ENCODE measurements at regions not wholly inside any gene's neighbourhood (a gene's known extent, or its start where the extent isn't known, plus 50 kb on each side); places are given as distances from the start of the nearest gene placed in this dataset.

DNA sequence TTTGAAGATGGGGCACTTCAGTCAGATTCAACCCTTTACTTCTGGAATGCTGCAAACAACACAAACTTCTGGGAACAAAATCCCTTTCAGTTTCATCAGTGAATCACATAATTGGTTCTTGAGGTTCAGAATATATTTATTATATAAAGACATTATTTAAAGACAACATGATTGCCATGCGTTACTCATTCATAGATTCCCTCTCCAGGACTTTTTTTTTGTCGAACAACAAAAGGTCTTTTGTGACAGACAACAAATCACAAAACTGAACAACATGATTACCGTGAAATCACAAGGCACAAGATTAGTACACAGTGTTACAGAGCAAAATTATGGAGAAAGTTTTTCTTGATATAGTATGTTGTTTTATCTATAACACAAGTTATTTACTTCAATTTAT lies 1815.0 kb downstream of the NCAM2 start:
- no peak for TF ChIP-seq EZH2 (IDR thresholded peaks at IDR 0.05; ENCODE audit: insufficient read depth, low read length)
- TF ChIP-seq, protein P1, sequence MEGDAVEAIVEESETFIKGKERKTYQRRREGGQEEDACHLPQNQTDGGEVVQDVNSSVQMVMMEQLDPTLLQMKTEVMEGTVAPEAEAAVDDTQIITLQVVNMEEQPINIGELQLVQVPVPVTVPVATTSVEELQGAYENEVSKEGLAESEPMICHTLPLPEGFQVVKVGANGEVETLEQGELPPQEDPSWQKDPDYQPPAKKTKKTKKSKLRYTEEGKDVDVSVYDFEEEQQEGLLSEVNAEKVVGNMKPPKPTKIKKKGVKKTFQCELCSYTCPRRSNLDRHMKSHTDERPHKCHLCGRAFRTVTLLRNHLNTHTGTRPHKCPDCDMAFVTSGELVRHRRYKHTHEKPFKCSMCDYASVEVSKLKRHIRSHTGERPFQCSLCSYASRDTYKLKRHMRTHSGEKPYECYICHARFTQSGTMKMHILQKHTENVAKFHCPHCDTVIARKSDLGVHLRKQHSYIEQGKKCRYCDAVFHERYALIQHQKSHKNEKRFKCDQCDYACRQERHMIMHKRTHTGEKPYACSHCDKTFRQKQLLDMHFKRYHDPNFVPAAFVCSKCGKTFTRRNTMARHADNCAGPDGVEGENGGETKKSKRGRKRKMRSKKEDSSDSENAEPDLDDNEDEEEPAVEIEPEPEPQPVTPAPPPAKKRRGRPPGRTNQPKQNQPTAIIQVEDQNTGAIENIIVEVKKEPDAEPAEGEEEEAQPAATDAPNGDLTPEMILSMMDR (IDR thresholded peaks at IDR 0.05; ENCODE audit: insufficient read depth, low read depth, low read length) = no peak

All from astrocyte (in vitro differentiated cells and primary cell).